Choroid plexus epithelial cell (primary cell): ENCODE measurements at regions not wholly inside any gene's neighbourhood (a gene's known extent, or its start where the extent isn't known, plus 50 kb on each side); places are given as distances from the start of the nearest gene placed in this dataset.

Experiments used
- DNase-seq: peaks from one replicate; pipeline ENCODE4 v3.0.0-alpha.2; 2010; ENCODE audit warnings: low read depth
- H3K4me3 ChIP-seq: 2 replicates; pipeline ENCODE4 v1.5.1; 2011; ENCODE audit warnings: low read depth, mild to moderate bottlenecking, control low read depth, low read length, moderate library complexity
- CTCF ChIP-seq: conservative IDR thresholded peaks from 2 replicates; pipeline ENCODE4 v1.5.1; 2011; ENCODE audit warnings: low read depth, mild to moderate bottlenecking, control low read depth, inconsistent platforms, low read length, moderate library complexity

GRCh38 chrY:19410980-19411766, 333.4 kb downstream of the KDM5D start:
- TF ChIP-seq CTCF = no peak
- DNase-seq = no peak
- H3K4me3 ChIP-seq = no peak overlapping the region

- no peak for DNase-seq
- TF ChIP-seq CTCF = no peak
- H3K4me3 ChIP-seq = no peak overlapping the region
Measured at GRCh38 chrY:19406246-19406645, 338.3 kb downstream of the KDM5D start.

DNA sequence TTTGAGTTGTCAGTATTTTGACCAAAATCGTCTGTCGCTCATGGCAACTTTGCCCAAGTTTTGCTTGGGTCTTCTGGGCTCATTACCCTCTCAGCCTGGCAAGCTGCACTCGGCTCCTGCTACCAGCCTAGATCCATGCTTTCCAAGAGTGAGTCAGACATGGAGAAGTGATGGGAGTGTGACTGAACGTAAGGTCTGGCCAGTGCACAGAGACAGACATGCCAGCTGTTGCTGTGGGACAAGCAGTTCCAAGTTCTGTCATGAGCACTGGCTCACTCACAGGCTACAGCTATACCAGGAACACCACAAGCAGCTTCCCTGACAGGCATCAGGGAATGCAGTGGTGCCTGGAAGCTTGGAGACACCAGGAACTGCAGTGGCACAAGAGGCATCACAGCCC, 338.9 kb downstream of the KDM5D start:
- H3K4me3 ChIP-seq = no peak overlapping the region

GRCh38 chrY:19392876-19393275, 351.6 kb downstream of the KDM5D start:
- no peak overlapping the region for H3K4me3 ChIP-seq
- DNase-seq = no peak
- no peak for TF ChIP-seq CTCF

More for the DNA sequence above, 338.9 kb downstream of the KDM5D start:
- TF ChIP-seq CTCF = no peak
- DNase-seq = no peak

- no peak for DNase-seq
- TF ChIP-seq CTCF = no peak
- no peak overlapping the region for H3K4me3 ChIP-seq
Measured at GRCh38 chrY:19391922-19392321, 352.6 kb downstream of the KDM5D start.

DNA sequence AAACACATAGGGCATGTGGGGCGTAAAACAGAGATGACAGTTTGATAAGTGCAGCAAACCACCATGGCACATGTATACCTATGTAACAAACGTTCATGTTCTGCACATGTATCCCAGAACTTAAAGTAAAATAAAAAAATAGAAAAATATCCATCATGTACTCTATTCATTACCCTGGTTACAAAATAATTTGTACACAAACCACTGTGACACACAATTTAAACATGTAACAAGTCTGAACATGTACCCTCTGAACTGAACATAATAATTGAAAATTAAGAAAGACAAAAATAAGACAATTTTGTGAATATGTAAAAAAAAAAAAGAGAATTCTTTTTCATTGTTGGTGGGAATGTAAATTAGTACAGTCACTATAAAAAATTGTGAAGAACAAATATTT, 379.2 kb downstream of the KDM5D start:
- no peak for DNase-seq
- no peak for TF ChIP-seq CTCF
- no peak overlapping the region for H3K4me3 ChIP-seq

DNA sequence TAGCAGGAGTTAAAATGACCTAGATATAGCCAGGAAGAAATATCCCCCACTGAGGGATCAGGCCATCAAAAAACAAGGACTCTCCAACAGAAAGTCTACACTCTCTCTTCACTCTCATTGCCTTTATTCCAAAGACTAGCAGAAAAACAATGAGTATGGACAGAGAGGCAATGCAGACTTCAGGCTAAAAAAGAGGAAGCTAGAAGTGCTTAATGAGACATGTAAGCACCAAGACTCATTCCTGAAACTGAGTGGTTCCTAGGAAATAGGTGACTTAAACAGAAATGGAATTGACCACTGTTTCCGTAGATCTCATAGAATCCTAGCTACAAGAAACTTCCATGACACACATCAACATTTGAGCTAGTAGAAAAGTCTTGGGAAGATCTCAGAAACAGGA, 387.3 kb downstream of the KDM5D start:
- H3K4me3 ChIP-seq = no peak overlapping the region
- no peak for DNase-seq
- no peak for TF ChIP-seq CTCF
